ENCODE measurements at regions not wholly inside any gene's neighbourhood (a gene's known extent, or its start where the extent isn't known, plus 50 kb on each side); places are given as distances from the start of the nearest gene placed in this dataset.

DNA sequence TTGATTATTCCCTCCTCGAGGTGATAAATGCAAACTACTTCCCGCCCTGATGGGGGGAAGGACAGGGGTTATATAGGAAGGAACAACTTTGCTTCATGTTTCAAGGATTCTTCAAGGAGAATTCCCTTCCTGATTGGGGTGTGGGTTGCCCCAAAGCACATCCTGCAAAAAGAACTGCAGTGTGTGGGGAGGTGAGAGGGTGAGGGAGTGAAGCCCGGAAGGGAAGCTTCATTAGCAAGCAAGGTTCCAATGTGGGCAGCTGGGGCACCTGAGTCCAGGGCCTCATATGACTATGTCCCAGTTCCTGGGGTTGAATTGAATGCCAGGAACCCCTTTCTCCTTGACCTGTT, 326.0 kb downstream of the MN1 start:
- TF ChIP-seq, protein P1, sequence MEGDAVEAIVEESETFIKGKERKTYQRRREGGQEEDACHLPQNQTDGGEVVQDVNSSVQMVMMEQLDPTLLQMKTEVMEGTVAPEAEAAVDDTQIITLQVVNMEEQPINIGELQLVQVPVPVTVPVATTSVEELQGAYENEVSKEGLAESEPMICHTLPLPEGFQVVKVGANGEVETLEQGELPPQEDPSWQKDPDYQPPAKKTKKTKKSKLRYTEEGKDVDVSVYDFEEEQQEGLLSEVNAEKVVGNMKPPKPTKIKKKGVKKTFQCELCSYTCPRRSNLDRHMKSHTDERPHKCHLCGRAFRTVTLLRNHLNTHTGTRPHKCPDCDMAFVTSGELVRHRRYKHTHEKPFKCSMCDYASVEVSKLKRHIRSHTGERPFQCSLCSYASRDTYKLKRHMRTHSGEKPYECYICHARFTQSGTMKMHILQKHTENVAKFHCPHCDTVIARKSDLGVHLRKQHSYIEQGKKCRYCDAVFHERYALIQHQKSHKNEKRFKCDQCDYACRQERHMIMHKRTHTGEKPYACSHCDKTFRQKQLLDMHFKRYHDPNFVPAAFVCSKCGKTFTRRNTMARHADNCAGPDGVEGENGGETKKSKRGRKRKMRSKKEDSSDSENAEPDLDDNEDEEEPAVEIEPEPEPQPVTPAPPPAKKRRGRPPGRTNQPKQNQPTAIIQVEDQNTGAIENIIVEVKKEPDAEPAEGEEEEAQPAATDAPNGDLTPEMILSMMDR (IDR thresholded peaks at IDR 0.05 in 4 of 5, conservative IDR thresholded peaks at IDR 0.05 in 1 of 5), result no peak
- TF ChIP-seq POLR2A (IDR thresholded peaks at IDR 0.05), result no peak

Data from gastrocnemius medialis (tissue), 4 donors.